Inflammatory macrophage (primary cell): ENCODE measurements at regions not wholly inside any gene's neighbourhood (a gene's known extent, or its start where the extent isn't known, plus 50 kb on each side); places are given as distances from the start of the nearest gene placed in this dataset.
A peak's percentile ranks its signal among the peaks of the same experiment; 100 is the strongest.

Experiments
- DNase-seq, 2 donors: peaks; one replicate each; pipeline ENCODE4 v3.0.0-alpha.2; 2020 to 2022

GRCh38 chr20:4341804-4342485 lies 92.9 kb upstream of the ADRA1D start:
- no peak for DNase-seq

- no peak for DNase-seq
These were observed 86.6 kb upstream of the ADRA1D start for GRCh38 chr20:4335722-4336121.

- no peak for DNase-seq
These were observed 83.2 kb upstream of the ADRA1D start for GRCh38 chr20:4332121-4332860.

- DNase-seq: no peak
These were observed 80.9 kb upstream of the ADRA1D start for GRCh38 chr20:4330011-4330410.

GRCh38 chr20:4329232-4329631 lies 80.1 kb upstream of the ADRA1D start:
- DNase-seq: no peak

- DNase-seq: no peak
These were observed 79.5 kb upstream of the ADRA1D start for GRCh38 chr20:4328541-4328940.

GRCh38 chr20:4327956-4328355 lies 78.9 kb upstream of the ADRA1D start:
- no peak for DNase-seq

- peak; percentile 28 to 30 for DNase-seq
These were observed 77.3 kb upstream of the ADRA1D start for GRCh38 chr20:4326195-4327065.

- DNase-seq: no peak
These were observed 76.6 kb upstream of the ADRA1D start for GRCh38 chr20:4325548-4326187.

GRCh38 chr20:4324611-4325243 lies 75.6 kb upstream of the ADRA1D start:
- DNase-seq: peak; percentile 43 to 64

- DNase-seq: peak in 1 of 2 donors; percentile 38
These were observed 73.4 kb upstream of the ADRA1D start for GRCh38 chr20:4322499-4322898.

GRCh38 chr20:4320291-4320690 lies 71.2 kb upstream of the ADRA1D start:
- DNase-seq: peak; percentile 97 to 98

- no peak for DNase-seq
These were observed 69.8 kb upstream of the ADRA1D start for GRCh38 chr20:4318891-4319290.

- peak in 1 of 2 donors; percentile 0 for DNase-seq
These were observed 61.5 kb upstream of the ADRA1D start for GRCh38 chr20:4310616-4311015.

- DNase-seq: no peak
These were observed 57.1 kb upstream of the ADRA1D start for GRCh38 chr20:4306206-4306605.

- DNase-seq: no peak
These were observed 56.0 kb upstream of the ADRA1D start for GRCh38 chr20:4305091-4305490.

GRCh38 chr20:4304601-4305000 lies 55.5 kb upstream of the ADRA1D start:
- no peak for DNase-seq

- no peak for DNase-seq
These were observed 54.0 kb upstream of the ADRA1D start for GRCh38 chr20:4303136-4303535.

GRCh38 chr20:4300921-4301320 lies 51.8 kb upstream of the ADRA1D start:
- no peak for DNase-seq

GRCh38 chr20:4300401-4300800 lies 51.3 kb upstream of the ADRA1D start:
- no peak for DNase-seq

GRCh38 chr20:4299773-4300172 lies 50.7 kb upstream of the ADRA1D start:
- no peak for DNase-seq

- DNase-seq: no peak
These were observed 50.1 kb upstream of the ADRA1D start for GRCh38 chr20:4299216-4299615.
